Large intestine (tissue), 3 donors: ENCODE measurements at regions not wholly inside any gene's neighbourhood (a gene's known extent, or its start where the extent isn't known, plus 50 kb on each side); places are given as distances from the start of the nearest gene placed in this dataset.
A peak's percentile ranks its signal among the peaks of the same experiment; 100 is the strongest.

Source experiments
- DNase-seq, 2 donors: peaks; one replicate each; pipeline versions ENCODE4 v3.0.0 to v3.0.0-alpha.2; 2013
- H3K27ac ChIP-seq: one replicate; pipeline ENCODE4 v1.5.1; 2013; ENCODE audit warnings: low read length
- H3K27me3 ChIP-seq: 2 replicates; pipeline ENCODE4 v1.6.1; 2013; ENCODE audit warnings: low read length; ENCODE audit not compliant: control insufficient read depth, insufficient read depth
- H3K36me3 ChIP-seq: 2 replicates; pipeline ENCODE4 v1.6.1; 2013; ENCODE audit warnings: low read length; ENCODE audit not compliant: control insufficient read depth, insufficient read depth
- H3K4me1 ChIP-seq: one replicate; pipeline ENCODE4 v1.6.1; 2013; ENCODE audit warnings: low read length; ENCODE audit not compliant: control insufficient read depth, insufficient read depth
- H3K4me3 ChIP-seq: one replicate; pipeline ENCODE4 v1.5.1; 2013; ENCODE audit warnings: low read length
- H3K9me3 ChIP-seq: one replicate; pipeline ENCODE4 v1.6.1; 2013; ENCODE audit warnings: mild to moderate bottlenecking, low read depth, low read length, moderate library complexity; ENCODE audit not compliant: control insufficient read depth
- WGBS: methylation state at CpG from one replicate; pipeline ENCODE4 v1.1.5; 2013; ENCODE audit warnings: low lambda C conversion rate; ENCODE audit not compliant: insufficient coverage; 5-methylcytosine and 5-hydroxymethylcytosine counted together

DNA sequence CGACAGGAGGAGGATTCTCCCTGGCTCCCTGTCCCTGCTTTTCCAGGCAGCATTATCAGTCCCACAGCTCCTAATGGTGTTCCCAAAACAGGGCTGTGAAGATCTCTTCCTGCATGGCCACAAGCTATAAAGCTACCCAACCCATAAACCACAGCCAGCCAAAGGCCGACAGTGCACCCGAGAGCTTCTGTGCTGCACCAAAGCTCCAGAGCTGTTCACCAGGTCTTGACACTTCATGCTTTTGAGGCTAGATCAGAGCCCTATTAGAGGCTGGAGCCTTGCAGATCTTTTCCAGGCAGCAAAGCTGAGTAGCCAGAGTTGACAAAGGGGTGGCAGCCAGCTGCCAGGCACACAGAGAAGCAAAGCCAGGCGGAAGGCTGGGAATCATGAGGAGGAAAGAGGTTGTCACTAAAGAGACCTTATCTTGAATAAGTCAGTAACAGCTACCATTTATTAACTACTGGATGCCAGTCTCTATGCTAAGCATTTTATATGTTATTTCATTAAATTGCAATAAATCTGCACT, 180.4 kb downstream of the KATNAL1 start:
- Histone ChIP-seq H3K4me3 (no peak overlapping the region), H3K27me3 (no peaks in the 10 kb centered on the region), H3K4me1 (peaks cover 4% of the 10 kb centered on the region), H3K9me3 (no peaks in the 10 kb centered on the region), H3K36me3 (no peaks in the 10 kb centered on the region), H3K27ac (no peak overlapping the region)
- no peak for DNase-seq
- no CpG with 5 or more reads among the region's 4 CpGs for WGBS

GRCh38 chr13:30125422-30126073, 181.8 kb downstream of the KATNAL1 start:
- Histone ChIP-seq H3K4me3 (no peak overlapping the region), H3K4me1 (peaks cover 4% of the 10 kb centered on the region), H3K27ac (no peak overlapping the region), H3K36me3 (no peaks in the 10 kb centered on the region), H3K9me3 (no peaks in the 10 kb centered on the region), H3K27me3 (no peaks in the 10 kb centered on the region)
- 83% methylated on average over 1 of the region's 5 CpGs for whole genome bisulfite sequencing
- DNase-seq = peak in 1 of 2 donors; percentile 47

GRCh38 chr13:30124131-30124768, 183.1 kb downstream of the KATNAL1 start:
- 60% methylated on average over 2 of the region's 18 CpGs for WGBS
- H3K27me3 ChIP-seq = no peaks in the 10 kb centered on the region
- peaks cover 4% of the 10 kb centered on the region for H3K4me1 ChIP-seq
- H3K9me3 ChIP-seq = no peaks in the 10 kb centered on the region
- H3K27ac ChIP-seq = no peak overlapping the region
- no peaks in the 10 kb centered on the region for H3K36me3 ChIP-seq
- no peak overlapping the region for H3K4me3 ChIP-seq
- no peak for DNase-seq

DNA sequence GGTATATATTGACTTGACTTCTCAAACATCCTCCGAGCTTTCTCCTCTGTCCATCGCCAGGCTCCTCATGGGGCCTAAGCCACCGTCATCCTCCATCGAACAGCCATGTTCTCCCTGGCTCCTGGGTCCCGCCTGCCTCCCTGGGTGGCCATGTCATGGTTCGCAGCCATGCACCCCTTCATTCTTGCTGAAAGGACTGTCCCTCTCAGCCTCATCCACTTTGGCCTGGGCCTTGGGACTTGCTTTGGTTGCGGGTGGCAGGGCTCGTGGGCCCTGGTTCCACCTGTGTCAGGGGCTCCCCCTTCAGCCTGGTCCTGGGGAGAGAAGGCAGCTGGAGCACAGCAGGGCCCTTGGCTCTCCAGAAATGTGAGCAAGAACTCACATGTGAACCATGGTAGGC, 183.8 kb downstream of the KATNAL1 start:
- Histone ChIP-seq H3K27ac (no peak overlapping the region), H3K4me3 (no peak overlapping the region), H3K36me3 (no peaks in the 10 kb centered on the region), H3K4me1 (peaks cover 4% of the 10 kb centered on the region), H3K27me3 (no peaks in the 10 kb centered on the region), H3K9me3 (no peaks in the 10 kb centered on the region)
- no peak for DNase-seq
- WGBS = no CpG with 5 or more reads among the region's 8 CpGs

DNA sequence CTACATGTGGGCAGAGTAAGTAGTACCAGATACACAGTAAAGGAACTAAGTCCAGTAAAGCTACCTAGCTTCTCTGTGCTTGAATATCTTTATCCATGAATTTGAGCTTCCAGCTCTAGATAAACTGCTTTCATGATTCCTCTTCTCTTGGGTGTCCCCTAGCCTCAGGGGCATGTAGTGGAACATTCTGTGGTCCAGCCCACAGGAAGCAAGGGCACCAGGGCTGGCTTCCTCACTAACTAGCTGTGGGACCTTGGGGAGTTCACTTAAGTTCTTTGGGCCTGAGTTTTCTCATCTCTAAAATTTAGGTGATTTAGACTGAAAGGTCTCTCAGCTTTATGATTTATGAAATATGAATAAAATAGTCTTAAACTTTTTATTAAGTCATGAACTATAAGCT, 185.7 kb downstream of the KATNAL1 start:
- H3K4me3 ChIP-seq = no peak overlapping the region
- H3K27ac ChIP-seq = no peak overlapping the region
- peaks cover 4% of the 10 kb centered on the region for H3K4me1 ChIP-seq
- H3K27me3 ChIP-seq = no peaks in the 10 kb centered on the region
- no peak for DNase-seq
- H3K36me3 ChIP-seq = no peaks in the 10 kb centered on the region
- H3K9me3 ChIP-seq = no peaks in the 10 kb centered on the region

DNA sequence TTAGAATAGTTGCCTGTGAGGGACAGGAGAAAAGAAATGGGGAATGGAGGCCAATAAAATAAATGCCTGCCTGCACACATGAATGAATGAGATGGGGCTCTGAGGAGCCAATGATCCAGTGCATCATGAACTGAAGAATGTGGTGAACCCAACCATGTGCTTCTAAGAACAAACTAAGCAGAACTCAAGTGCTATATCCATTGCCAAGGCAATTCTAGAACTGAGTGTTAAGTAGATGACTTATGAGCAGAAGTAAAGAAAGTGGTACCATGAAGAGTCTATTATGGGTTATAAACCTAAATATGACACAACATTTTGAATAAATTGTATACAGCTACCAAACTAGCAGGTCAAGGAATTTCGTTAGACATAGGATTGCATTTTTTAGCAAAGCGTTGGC, 186.1 kb downstream of the KATNAL1 start:
- H3K27ac ChIP-seq = no peak overlapping the region
- no peak for DNase-seq
- no peaks in the 10 kb centered on the region for H3K27me3 ChIP-seq
- no peak overlapping the region for H3K4me3 ChIP-seq
- no peaks in the 10 kb centered on the region for H3K9me3 ChIP-seq
- WGBS = 100% methylated on average over 2 of the region's 2 CpGs
- peaks cover 4% of the 10 kb centered on the region for H3K4me1 ChIP-seq
- no peaks in the 10 kb centered on the region for H3K36me3 ChIP-seq

- WGBS = no CpG with 5 or more reads among the region's 1 CpG
- no peaks in the 10 kb centered on the region for H3K9me3 ChIP-seq
- H3K4me3 ChIP-seq = no peak overlapping the region
- no peak for DNase-seq
- peaks cover under 1% of the 10 kb centered on the region for H3K4me1 ChIP-seq
- no peaks in the 10 kb centered on the region for H3K27me3 ChIP-seq
- H3K36me3 ChIP-seq = no peaks in the 10 kb centered on the region
- no peak overlapping the region for H3K27ac ChIP-seq
Observed at GRCh38 chr13:30120133-30120822, 187.1 kb downstream of the KATNAL1 start.

GRCh38 chr13:30119476-30119875, 187.9 kb downstream of the KATNAL1 start:
- Histone ChIP-seq H3K4me1 (no peaks in the 10 kb centered on the region), H3K4me3 (no peak overlapping the region), H3K27ac (no peak overlapping the region), H3K36me3 (no peaks in the 10 kb centered on the region), H3K27me3 (no peaks in the 10 kb centered on the region), H3K9me3 (no peaks in the 10 kb centered on the region)
- peak in 1 of 2 donors; percentile 43 for DNase-seq
- 5% methylated on average over 4 of the region's 6 CpGs for WGBS

GRCh38 chr13:30116379-30116778, 191.0 kb downstream of the KATNAL1 start:
- no peak for DNase-seq
- H3K4me1 ChIP-seq = peaks cover 18% of the 10 kb centered on the region
- H3K36me3 ChIP-seq = no peaks in the 10 kb centered on the region
- WGBS = no CpG with 5 or more reads among the region's 6 CpGs
- no peak overlapping the region for H3K27ac ChIP-seq
- no peak overlapping the region for H3K4me3 ChIP-seq
- no peaks in the 10 kb centered on the region for H3K27me3 ChIP-seq
- H3K9me3 ChIP-seq = no peaks in the 10 kb centered on the region

DNA sequence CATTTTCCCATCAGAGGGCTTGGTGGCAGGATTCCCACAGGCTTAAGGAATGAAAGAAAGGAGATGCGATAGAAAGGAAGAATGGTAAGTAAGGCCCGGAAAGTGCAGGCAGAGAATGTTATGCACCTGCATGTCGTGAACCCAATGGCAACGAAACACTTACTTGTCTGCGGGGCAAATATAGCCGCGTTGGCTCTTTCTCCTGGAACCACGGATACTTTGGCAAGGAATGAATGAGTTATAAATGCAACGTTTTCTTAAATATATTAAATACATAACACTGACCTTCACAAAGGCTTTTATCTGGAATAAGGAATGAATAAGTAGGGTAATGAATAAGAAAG, 192.1 kb downstream of the KATNAL1 start:
- H3K4me1 ChIP-seq = peaks cover 18% of the 10 kb centered on the region
- no peak for DNase-seq
- H3K27me3 ChIP-seq = no peaks in the 10 kb centered on the region
- peak overlapping the region; percentile 35 for H3K4me3 ChIP-seq
- WGBS = 20% methylated on average over 1 of the region's 9 CpGs
- peak overlapping the region; percentile 58 for H3K27ac ChIP-seq
- no peaks in the 10 kb centered on the region for H3K9me3 ChIP-seq
- H3K36me3 ChIP-seq = no peaks in the 10 kb centered on the region
